CD4-positive, alpha-beta T cell (primary cell): ENCODE measurements at regions not wholly inside any gene's neighbourhood (a gene's known extent, or its start where the extent isn't known, plus 50 kb on each side); places are given as distances from the start of the nearest gene placed in this dataset.

Experiments used
- ATAC-seq: fragments of 200-7000 bp; cut with Tn5 transposase; one replicate; pipeline ENCODE4 v1.10.0; 2022; ENCODE audit warnings: mild to moderate bottlenecking; ENCODE audit not compliant: poor library complexity
- CTCF ChIA-PET: fragments of 350-600 bp; sonication (Branson Sonifier 250); formaldehyde crosslinking; loops from one replicate; lab custom pipeline; 2021; ENCODE audit warnings: antibody characterized with exemption, inconsistent platforms; lab: Charles Lee
- POLR2A ChIA-PET: fragments of 350-600 bp; sonication (Branson Sonifier 250); formaldehyde crosslinking; loops from one replicate; lab custom pipeline; 2021; ENCODE audit warnings: antibody characterized with exemption, inconsistent platforms; lab: Charles Lee
- DNase-seq, 14 experiments: peaks; one replicate each; pipeline ENCODE4 v3.0.0-alpha.2; 2013 to 2020; ENCODE audit warnings: mixed read lengths in 2 of 14
- H3K27ac ChIP-seq, 2 donors: one replicate each; pipeline versions ENCODE4 v1.5.1 to v1.7.0; 2013; ENCODE audit warnings: low read length in 2 of 2, low read depth in 1 of 2, mild to moderate bottlenecking in 1 of 2
- H3K27me3 ChIP-seq, 2 experiments: 1 replicate in 1 of 2; 2 replicates in 1 of 2; pipeline versions ENCODE4 v1.6.1 to v1.7.0; 2013; ENCODE audit warnings: low read length in 2 of 2, control low read depth in 1 of 2, mild to moderate bottlenecking in 1 of 2, moderate library complexity in 1 of 2; ENCODE audit not compliant: insufficient read depth in 2 of 2, control insufficient read depth in 1 of 2
- H3K36me3 ChIP-seq: one replicate; pipeline ENCODE4 v1.6.1; 2013; ENCODE audit warnings: low read length, control low read depth; ENCODE audit not compliant: insufficient read depth
- H3K4me1 ChIP-seq: one replicate; pipeline ENCODE4 v1.6.1; 2013; ENCODE audit warnings: low read length, control low read depth; ENCODE audit not compliant: insufficient read depth
- H3K4me3 ChIP-seq: one replicate; pipeline ENCODE4 v1.5.1; 2013; ENCODE audit warnings: mild to moderate bottlenecking, low read length, moderate library complexity
- H3K9me3 ChIP-seq, 2 experiments: 1 replicate in 1 of 2; 2 replicates in 1 of 2; pipeline versions ENCODE4 v1.6.1 to v1.7.0; 2013; ENCODE audit warnings: low read length in 2 of 2, mild to moderate bottlenecking in 2 of 2, control low read depth in 1 of 2, moderate library complexity in 1 of 2; ENCODE audit not compliant: control insufficient read depth in 1 of 2, insufficient read depth in 1 of 2
- H3K27ac Mint-ChIP-seq: one replicate; pipeline ENCODE4 v1.8.0; 2020; ENCODE audit warnings: mixed read lengths
- H3K27me3 Mint-ChIP-seq: one replicate; pipeline ENCODE4 v1.8.0; 2021; ENCODE audit warnings: mixed read lengths
- H3K36me3 Mint-ChIP-seq: one replicate; pipeline ENCODE4 v1.8.0; 2021; ENCODE audit warnings: low read depth, mixed read lengths
- H3K4me1 Mint-ChIP-seq: one replicate; pipeline ENCODE4 v1.8.0; 2021; ENCODE audit warnings: low read depth, mixed read lengths
- H3K4me3 Mint-ChIP-seq: one replicate; pipeline ENCODE4 v1.8.0; 2020; ENCODE audit warnings: mild to moderate bottlenecking, mixed read lengths
- H3K9me3 Mint-ChIP-seq: one replicate; pipeline ENCODE4 v1.8.0; 2020; ENCODE audit warnings: mixed read lengths
- intact Hi-C, 2 experiments: fragments of 100-400 bp; cut with DNase I in 1 of 2; cut with micrococcal nuclease in 1 of 2; formaldehyde crosslinking; loops; one replicate each; pipeline versions ENCODE4 v1.15.1 to v1.9.0; 2023 to 2025; cut with DNase I, micrococcal nuclease
- TF ChIP-seq, protein P1 (sequence below): fragments of 200-600 bp; IDR thresholded peaks from one replicate; pipeline ENCODE4 v1.8.0; 2022; ENCODE audit warnings: antibody characterized with exemption, mild to moderate bottlenecking

GRCh38 chr16:59729613-59730012, 995.5 kb upstream of the GOT2 start:
- Histone ChIP-seq H3K4me1 (no peaks in the 10 kb centered on the region), H3K27ac (no peak overlapping the region), H3K4me3 (no peak overlapping the region), H3K36me3 (no peaks in the 10 kb centered on the region), H3K27me3 (no peaks in the 10 kb centered on the region), H3K9me3 (peaks cover 0 to 12% of the 10 kb centered on the region in 2 experiments)
- ATAC-seq: no peak
- intact Hi-C loops: loop anchor here in 1 of 2 experiments (10.0 kb wide), 1 partner anchor 75 kb away; no protein-coding TSS in a partner anchor
- no peak overlapping the region for H3K27ac Mint-ChIP-seq
- no peaks in the 10 kb centered on the region for H3K4me1 Mint-ChIP-seq
- peaks cover 10% of the 10 kb centered on the region for H3K9me3 Mint-ChIP-seq
- ChIA-PET POLR2A (no interaction called here), CTCF (no interaction called here)
- no peak for DNase-seq
- TF ChIP-seq, protein P1, sequence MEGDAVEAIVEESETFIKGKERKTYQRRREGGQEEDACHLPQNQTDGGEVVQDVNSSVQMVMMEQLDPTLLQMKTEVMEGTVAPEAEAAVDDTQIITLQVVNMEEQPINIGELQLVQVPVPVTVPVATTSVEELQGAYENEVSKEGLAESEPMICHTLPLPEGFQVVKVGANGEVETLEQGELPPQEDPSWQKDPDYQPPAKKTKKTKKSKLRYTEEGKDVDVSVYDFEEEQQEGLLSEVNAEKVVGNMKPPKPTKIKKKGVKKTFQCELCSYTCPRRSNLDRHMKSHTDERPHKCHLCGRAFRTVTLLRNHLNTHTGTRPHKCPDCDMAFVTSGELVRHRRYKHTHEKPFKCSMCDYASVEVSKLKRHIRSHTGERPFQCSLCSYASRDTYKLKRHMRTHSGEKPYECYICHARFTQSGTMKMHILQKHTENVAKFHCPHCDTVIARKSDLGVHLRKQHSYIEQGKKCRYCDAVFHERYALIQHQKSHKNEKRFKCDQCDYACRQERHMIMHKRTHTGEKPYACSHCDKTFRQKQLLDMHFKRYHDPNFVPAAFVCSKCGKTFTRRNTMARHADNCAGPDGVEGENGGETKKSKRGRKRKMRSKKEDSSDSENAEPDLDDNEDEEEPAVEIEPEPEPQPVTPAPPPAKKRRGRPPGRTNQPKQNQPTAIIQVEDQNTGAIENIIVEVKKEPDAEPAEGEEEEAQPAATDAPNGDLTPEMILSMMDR: no peak
- H3K4me3 Mint-ChIP-seq: no peak overlapping the region
- no peaks in the 10 kb centered on the region for H3K36me3 Mint-ChIP-seq
- no peaks in the 10 kb centered on the region for H3K27me3 Mint-ChIP-seq

- ATAC-seq: no peak
- intact Hi-C loops: no loop called here
- Histone ChIP-seq H3K9me3 (peaks cover 0 to 4% of the 10 kb centered on the region in 2 experiments), H3K4me1 (no peaks in the 10 kb centered on the region), H3K4me3 (no peak overlapping the region), H3K27me3 (no peaks in the 10 kb centered on the region), H3K27ac (no peak overlapping the region), H3K36me3 (no peaks in the 10 kb centered on the region)
- H3K4me1 Mint-ChIP-seq: no peaks in the 10 kb centered on the region
- ChIA-PET POLR2A (no interaction called here), CTCF (no interaction called here)
- no peak overlapping the region for H3K27ac Mint-ChIP-seq
- H3K4me3 Mint-ChIP-seq: no peak overlapping the region
- H3K36me3 Mint-ChIP-seq: no peaks in the 10 kb centered on the region
- TF ChIP-seq, protein P1: no peak
- DNase-seq: no peak
- peaks cover 3% of the 10 kb centered on the region for H3K9me3 Mint-ChIP-seq
- no peaks in the 10 kb centered on the region for H3K27me3 Mint-ChIP-seq
Measured at GRCh38 chr16:59719121-59719520, 985.0 kb upstream of the GOT2 start.

- no peaks in the 10 kb centered on the region for H3K27me3 ChIP-seq
- no peak overlapping the region for H3K4me3 ChIP-seq
- H3K4me1 Mint-ChIP-seq: no peaks in the 10 kb centered on the region
- no peak overlapping the region for H3K27ac ChIP-seq
- H3K4me1 ChIP-seq: no peaks in the 10 kb centered on the region
- H3K4me3 Mint-ChIP-seq: no peak overlapping the region
- POLR2A ChIA-PET: no interaction called here
- intact Hi-C loops: no loop called here
- H3K9me3 ChIP-seq: peaks cover 0 to 7% of the 10 kb centered on the region in 2 experiments
- H3K9me3 Mint-ChIP-seq: peaks cover 6% of the 10 kb centered on the region
- no peaks in the 10 kb centered on the region for H3K36me3 Mint-ChIP-seq
- no peak for ATAC-seq
- CTCF ChIA-PET: no interaction called here
- TF ChIP-seq, protein P1: no peak
- no peak for DNase-seq
- H3K27ac Mint-ChIP-seq: no peak overlapping the region
- H3K27me3 Mint-ChIP-seq: no peaks in the 10 kb centered on the region
- no peaks in the 10 kb centered on the region for H3K36me3 ChIP-seq
Measured at GRCh38 chr16:59707436-59708226, 973.5 kb upstream of the GOT2 start.
